HG02870 (cell line): ENCODE measurements at regions not wholly inside any gene's neighbourhood (a gene's known extent, or its start where the extent isn't known, plus 50 kb on each side); places are given as distances from the start of the nearest gene placed in this dataset.
A peak's percentile ranks its signal among the peaks of the same experiment; 100 is the strongest.

Experiments used
- ATAC-seq: cut with Tn5 transposase; IDR thresholded peaks from one replicate; pipeline ENCODE4 v1.9.1; 2021; ENCODE audit warnings: mild to moderate bottlenecking, moderate library complexity; ENCODE audit not compliant: unreplicated experiment

GRCh38 chr5:103353581-103353980 lies 95.0 kb downstream of the MACIR start:
- ATAC-seq: no peak

GRCh38 chr5:103347716-103348423 lies 89.3 kb downstream of the MACIR start:
- ATAC-seq: no peak

- no peak for ATAC-seq
These were observed 87.7 kb downstream of the MACIR start for GRCh38 chr5:103346162-103346748.

GRCh38 chr5:103345461-103345860 lies 86.9 kb downstream of the MACIR start:
- ATAC-seq: no peak

GRCh38 chr5:103340717-103341388 lies 82.3 kb downstream of the MACIR start:
- ATAC-seq: peak; percentile 100

DNA sequence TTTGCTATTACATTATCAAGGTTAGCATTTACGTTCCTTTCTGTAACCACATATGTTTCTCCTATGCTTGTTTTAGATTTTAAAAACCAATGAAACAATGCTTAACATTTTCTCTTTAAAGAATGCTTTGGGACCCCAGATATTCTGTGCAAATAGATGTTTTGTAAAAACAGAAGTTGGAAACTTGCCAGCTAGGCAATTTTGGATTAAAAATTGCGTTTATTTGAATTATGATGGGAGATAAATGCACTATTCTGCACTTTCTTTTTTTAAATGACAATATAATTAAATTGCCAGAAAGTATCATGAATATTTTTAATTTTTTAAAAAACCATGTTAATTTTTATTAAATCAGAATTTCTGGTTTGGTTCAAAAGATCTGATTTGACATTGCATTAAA lies 81.6 kb downstream of the MACIR start:
- ATAC-seq: no peak

- no peak for ATAC-seq
These were observed 78.4 kb downstream of the MACIR start for GRCh38 chr5:103336941-103337340.

GRCh38 chr5:103333376-103333775 lies 74.8 kb downstream of the MACIR start:
- ATAC-seq: no peak

GRCh38 chr5:103330875-103331274 lies 72.3 kb downstream of the MACIR start:
- ATAC-seq: no peak
